Gastrocnemius medialis (tissue), 4 donors: ENCODE measurements at regions not wholly inside any gene's neighbourhood (a gene's known extent, or its start where the extent isn't known, plus 50 kb on each side); places are given as distances from the start of the nearest gene placed in this dataset.
"Not testable (repeated sequence)": the region's sequence is repeated elsewhere in the genome, so short reads cannot be mapped to it uniquely, and the experiment has no call there.

Experiments used
- ATAC-seq, 2 donors: fragments of 150-250 bp; one replicate each; pipeline ENCODE4 v1.9.1; 2016
- DNase-seq, 2 donors: peaks; one replicate each; pipeline ENCODE4 v3.0.0-alpha.2; 2019
- H3K27ac ChIP-seq, 4 donors: fragments of 200-600 bp; sonication (generic); 1 replicate in 1 of 4; 2 replicates in 3 of 4; pipeline ENCODE4 v1.5.1; 2016 to 2018; ENCODE audit warnings: mild to moderate bottlenecking in 2 of 4, moderate library complexity in 1 of 4
- H3K27me3 ChIP-seq, 3 donors: fragments of 200-600 bp; sonication (generic) in 2 of 3; 1 replicate in 1 of 3; 2 replicates in 2 of 3; pipeline versions ENCODE4 v1.5.1 to v1.6.0; 2016 to 2019; ENCODE audit warnings: mild to moderate bottlenecking in 1 of 3, moderate library complexity in 1 of 3
- H3K36me3 ChIP-seq, 2 donors: fragments of 200-600 bp; sonication (generic) in 1 of 2; one replicate each; pipeline ENCODE4 v1.5.1; 2017 to 2018
- H3K4me1 ChIP-seq, 2 donors: fragments of 200-600 bp; sonication (generic) in 1 of 2; one replicate each; pipeline ENCODE4 v1.5.1; 2016 to 2017; ENCODE audit warnings: mild to moderate bottlenecking in 2 of 2
- H3K4me3 ChIP-seq, 4 donors: fragments of 200-600 bp; sonication (generic) in 3 of 4; 1 replicate in 1 of 4; 2 replicates in 3 of 4; pipeline ENCODE4 v1.5.1; 2016 to 2019; ENCODE audit warnings: mild to moderate bottlenecking in 2 of 4
- H3K9me3 ChIP-seq, 3 donors: fragments of 200-600 bp; sonication (generic) in 2 of 3; 1 replicate in 1 of 3; 2 replicates in 2 of 3; pipeline ENCODE4 v1.5.1; 2016 to 2019
- POLR2A ChIP-seq, 2 donors: fragments of 450-650 bp; IDR thresholded peaks; one replicate each; pipeline ENCODE4 v1.6.1; 2017; ENCODE audit warnings: antibody characterized with exemption in 2 of 2, mild to moderate bottlenecking in 2 of 2, moderate library complexity in 2 of 2
- in situ Hi-C, 4 donors: fragments of 200-750 bp; cut with MboI; loops; one replicate each; pipeline versions ENCODE4 v1.15.0 to v1.8.0; 2017; ENCODE audit warnings: low sequenced_read_pairs in 4 of 4
- intact Hi-C: fragments of 100-400 bp; cut with DNase I; formaldehyde crosslinking; loops from one replicate; pipeline ENCODE4 v1.15.1; 2023; ENCODE audit warnings: low total_unique reads
- TF ChIP-seq, protein P1 (sequence below), 5 experiments: fragments of 450-650 bp in 3 of 5; fragments of 200-600 bp in 2 of 5; sonication (generic) in 2 of 5; IDR thresholded peaks in 4 of 5; conservative IDR thresholded peaks in 1 of 5; 1 replicate in 4 of 5; 2 replicates in 1 of 5; pipeline ENCODE4 v1.5.1; 2016 to 2019; ENCODE audit warnings: antibody characterized with exemption in 5 of 5, mild to moderate bottlenecking in 3 of 5, moderate library complexity in 3 of 5

DNA sequence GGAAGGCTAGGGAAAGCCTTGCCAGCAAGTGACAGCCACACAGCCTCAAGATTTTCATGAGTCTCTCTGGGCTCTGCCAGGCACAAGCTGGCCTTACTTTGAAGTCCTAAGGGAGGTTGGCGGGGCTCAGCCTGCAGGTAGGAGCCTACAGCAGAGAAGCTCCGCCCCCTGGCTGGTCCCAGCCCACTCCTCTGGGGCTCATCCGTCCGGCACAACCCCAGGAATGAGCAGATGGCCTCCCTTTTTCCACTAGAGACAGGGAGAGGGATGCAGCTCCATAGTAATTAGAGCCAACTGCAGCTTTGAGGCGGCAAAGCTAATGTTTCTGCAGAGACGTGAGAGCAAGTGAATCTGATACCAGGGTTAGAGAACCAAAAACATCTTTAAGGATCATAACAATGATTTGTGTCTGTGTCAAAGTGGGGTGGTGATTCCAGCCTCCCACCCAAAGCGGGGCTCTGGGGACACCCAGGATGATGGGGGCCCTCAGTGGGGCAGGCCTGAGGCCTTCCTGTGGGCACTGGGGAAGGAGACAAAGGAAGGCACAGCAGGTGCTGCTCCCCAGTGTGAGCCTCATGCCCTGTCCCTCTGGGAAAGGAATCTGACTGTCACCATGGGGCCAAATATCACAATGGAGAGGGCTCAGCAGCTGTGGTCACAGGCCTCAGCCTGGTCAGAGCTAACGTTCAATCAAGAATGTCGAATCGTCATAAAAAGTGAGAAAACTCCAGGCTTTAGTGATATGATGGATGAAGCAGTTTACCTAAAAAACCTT, 61.5 kb downstream of the RBFOX3 start:
- peaks cover 0 to 7% (median 3%) of the 10 kb centered on the region in 3 donors for H3K27me3 ChIP-seq
- DNase-seq (no peak), ATAC-seq (no peak)
- in situ Hi-C loops: no loop called here
- H3K4me1 ChIP-seq: no peaks in the 10 kb centered on the region
- no peak overlapping the region for H3K27ac ChIP-seq
- no peaks in the 10 kb centered on the region for H3K36me3 ChIP-seq
- H3K4me3 ChIP-seq: no peak overlapping the region
- TF ChIP-seq, protein P1, sequence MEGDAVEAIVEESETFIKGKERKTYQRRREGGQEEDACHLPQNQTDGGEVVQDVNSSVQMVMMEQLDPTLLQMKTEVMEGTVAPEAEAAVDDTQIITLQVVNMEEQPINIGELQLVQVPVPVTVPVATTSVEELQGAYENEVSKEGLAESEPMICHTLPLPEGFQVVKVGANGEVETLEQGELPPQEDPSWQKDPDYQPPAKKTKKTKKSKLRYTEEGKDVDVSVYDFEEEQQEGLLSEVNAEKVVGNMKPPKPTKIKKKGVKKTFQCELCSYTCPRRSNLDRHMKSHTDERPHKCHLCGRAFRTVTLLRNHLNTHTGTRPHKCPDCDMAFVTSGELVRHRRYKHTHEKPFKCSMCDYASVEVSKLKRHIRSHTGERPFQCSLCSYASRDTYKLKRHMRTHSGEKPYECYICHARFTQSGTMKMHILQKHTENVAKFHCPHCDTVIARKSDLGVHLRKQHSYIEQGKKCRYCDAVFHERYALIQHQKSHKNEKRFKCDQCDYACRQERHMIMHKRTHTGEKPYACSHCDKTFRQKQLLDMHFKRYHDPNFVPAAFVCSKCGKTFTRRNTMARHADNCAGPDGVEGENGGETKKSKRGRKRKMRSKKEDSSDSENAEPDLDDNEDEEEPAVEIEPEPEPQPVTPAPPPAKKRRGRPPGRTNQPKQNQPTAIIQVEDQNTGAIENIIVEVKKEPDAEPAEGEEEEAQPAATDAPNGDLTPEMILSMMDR (IDR thresholded peaks at IDR 0.05 in 4 of 5, conservative IDR thresholded peaks at IDR 0.05 in 1 of 5): no peak
- TF ChIP-seq POLR2A (IDR thresholded peaks at IDR 0.05): no peak
- intact Hi-C loops: no loop called here
- no peaks in the 10 kb centered on the region for H3K9me3 ChIP-seq

DNA sequence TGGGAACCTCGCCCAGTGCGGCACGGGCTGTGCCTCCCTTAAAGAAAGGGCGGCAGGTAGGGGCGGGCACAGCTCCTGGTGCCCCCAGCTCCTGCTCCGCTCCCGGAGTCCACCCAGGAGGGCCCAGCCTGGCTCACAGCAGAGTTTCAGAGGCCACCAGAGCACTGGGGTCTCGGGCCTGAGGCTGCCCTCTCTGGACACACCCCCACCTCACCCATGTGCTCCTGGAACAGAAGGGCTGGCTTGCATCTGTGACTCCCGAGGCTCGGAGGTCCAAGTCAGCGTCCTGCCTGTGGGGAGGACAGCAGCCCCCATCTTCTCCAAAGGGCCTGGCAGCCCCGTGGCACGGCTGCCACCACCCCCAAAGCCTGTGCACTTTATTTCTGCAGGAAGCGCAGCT, 62.7 kb downstream of the RBFOX3 start:
- Histone ChIP-seq H3K4me1 (no peaks in the 10 kb centered on the region), H3K27ac (no peak overlapping the region), H3K27me3 (peaks cover 0 to 15% (median 6%) of the 10 kb centered on the region in 3 donors), H3K9me3 (no peaks in the 10 kb centered on the region), H3K4me3 (no peak overlapping the region), H3K36me3 (no peaks in the 10 kb centered on the region)
- no peak for TF ChIP-seq POLR2A (IDR thresholded peaks at IDR 0.05)
- TF ChIP-seq, protein P1 (IDR thresholded peaks at IDR 0.05 in 4 of 5, conservative IDR thresholded peaks at IDR 0.05 in 1 of 5): no peak
- DNase-seq (no peak), ATAC-seq (no peak)
- intact Hi-C loops (no loop called here), in situ Hi-C loops (no loop called here)

DNA sequence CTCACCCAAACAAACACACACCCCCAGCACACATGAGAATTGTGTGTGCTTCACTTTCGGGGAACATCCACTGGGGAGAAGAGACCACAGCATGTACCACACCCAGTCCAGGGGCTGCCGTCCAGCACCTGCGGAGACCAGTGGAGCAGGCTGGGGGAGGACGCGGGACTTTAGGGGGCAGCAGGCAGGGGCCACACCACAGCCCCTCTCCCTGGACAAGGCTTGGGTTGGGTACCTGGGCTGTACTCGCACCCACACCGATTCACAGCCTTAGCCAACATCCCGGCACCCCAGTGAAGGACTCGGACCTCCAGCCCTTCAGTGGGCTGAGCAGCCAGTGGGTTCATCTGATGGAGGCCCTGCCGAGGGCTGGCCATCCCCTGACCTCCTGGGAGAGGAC, 63.3 kb downstream of the RBFOX3 start:
- TF ChIP-seq, protein P1 (IDR thresholded peaks at IDR 0.05 in 4 of 5, conservative IDR thresholded peaks at IDR 0.05 in 1 of 5): no peak
- no peak for TF ChIP-seq POLR2A (IDR thresholded peaks at IDR 0.05)
- H3K27me3 ChIP-seq: peaks cover 0 to 15% (median 9%) of the 10 kb centered on the region in 3 donors
- no peaks in the 10 kb centered on the region for H3K4me1 ChIP-seq
- ATAC-seq: no peak
- H3K36me3 ChIP-seq: no peaks in the 10 kb centered on the region
- intact Hi-C loops (no loop called here), in situ Hi-C loops (no loop called here)
- DNase-seq: no peak
- H3K27ac ChIP-seq: no peak overlapping the region
- H3K4me3 ChIP-seq: no peak overlapping the region
- H3K9me3 ChIP-seq: no peaks in the 10 kb centered on the region

DNA sequence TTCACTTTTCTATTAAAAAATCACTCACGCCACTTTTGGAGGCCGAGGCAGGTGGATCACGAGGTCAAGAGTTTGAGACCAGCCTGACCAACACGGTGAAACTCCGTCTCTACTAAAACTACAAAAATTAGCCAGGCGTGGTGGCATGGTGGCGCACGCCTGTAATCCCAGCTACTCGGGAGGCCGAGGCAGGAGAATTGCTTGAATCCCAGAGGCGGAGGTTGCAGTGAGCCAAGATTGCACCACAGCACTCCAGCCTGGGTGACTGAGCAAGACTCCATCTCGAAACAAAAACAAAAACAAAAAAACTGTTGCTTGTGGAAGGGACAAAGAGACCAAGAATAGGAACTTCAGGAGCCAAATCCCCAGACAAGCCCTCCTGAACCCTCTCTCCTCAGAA, 63.7 kb downstream of the RBFOX3 start:
- H3K27me3 ChIP-seq: peaks cover 0 to 15% (median 13%) of the 10 kb centered on the region in 3 donors
- H3K9me3 ChIP-seq, intact Hi-C loops, H3K4me3 ChIP-seq, DNase-seq, ATAC-seq, in situ Hi-C loops, H3K4me1 ChIP-seq, H3K36me3 ChIP-seq, H3K27ac ChIP-seq: not testable (repeated sequence)

DNA sequence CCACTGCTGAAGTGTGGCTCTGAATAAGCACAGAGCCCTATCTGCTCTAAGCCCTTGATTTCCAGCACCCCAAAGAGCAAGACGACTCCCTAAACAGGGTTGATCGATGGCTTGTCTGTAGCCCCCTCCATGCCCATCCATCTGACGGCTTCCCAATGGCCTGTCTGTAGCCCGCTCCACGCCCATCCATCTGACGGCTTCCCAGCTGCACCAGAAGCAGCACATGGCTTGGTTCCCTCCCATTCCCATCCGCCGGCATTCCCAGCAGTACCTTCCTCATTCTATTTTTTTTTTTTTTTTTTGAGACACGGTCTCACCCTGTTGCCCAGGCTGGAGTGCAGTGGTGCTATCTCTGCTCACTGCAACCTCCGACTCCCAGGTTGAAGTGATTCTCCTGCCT, 64.5 kb downstream of the RBFOX3 start:
- no peak for TF ChIP-seq POLR2A (IDR thresholded peaks at IDR 0.05)
- TF ChIP-seq, protein P1 (IDR thresholded peaks at IDR 0.05 in 4 of 5, conservative IDR thresholded peaks at IDR 0.05 in 1 of 5): no peak
- Histone ChIP-seq H3K9me3 (no peaks in the 10 kb centered on the region), H3K4me1 (no peaks in the 10 kb centered on the region), H3K27me3 (peaks cover 0 to 15% (median 13%) of the 10 kb centered on the region in 3 donors), H3K4me3 (no peak overlapping the region), H3K27ac (no peak overlapping the region), H3K36me3 (no peaks in the 10 kb centered on the region)
- intact Hi-C loops: no loop called here
- in situ Hi-C loops: no loop called here
- no peak for DNase-seq
- ATAC-seq: no peak
